Effector memory CD8-positive, alpha-beta T cell (primary cell): ENCODE measurements at regions not wholly inside any gene's neighbourhood (a gene's known extent, or its start where the extent isn't known, plus 50 kb on each side); places are given as distances from the start of the nearest gene placed in this dataset.

Experiments used
- ATAC-seq: fragments of 150-1000 bp; cut with Tn5 transposase; replicated peaks from 2 replicates; pipeline ENCODE4 v1.10.0; 2021; ENCODE audit warnings: mild to moderate bottlenecking, moderate library complexity
- DNase-seq, 3 experiments: peaks; one replicate each; pipeline ENCODE4 v3.0.0; 2021
- H3K27ac Mint-ChIP-seq, 2 donors: one replicate each; pipeline ENCODE4 v1.8.0; 2022; ENCODE audit warnings: mild to moderate bottlenecking in 2 of 2, mixed read lengths in 2 of 2, moderate library complexity in 2 of 2
- H3K27me3 Mint-ChIP-seq, 2 donors: one replicate each; pipeline ENCODE4 v1.8.0; 2022; ENCODE audit warnings: mixed read lengths in 2 of 2
- H3K36me3 Mint-ChIP-seq: one replicate; pipeline ENCODE4 v1.8.0; 2022; ENCODE audit warnings: mild to moderate bottlenecking, moderate library complexity, mixed read lengths; ENCODE audit not compliant: insufficient read depth
- H3K4me1 Mint-ChIP-seq, 2 donors: one replicate each; pipeline ENCODE4 v1.8.0; 2022; ENCODE audit warnings: low read depth in 2 of 2, mixed read lengths in 2 of 2
- H3K4me3 Mint-ChIP-seq, 2 donors: one replicate each; pipeline ENCODE4 v1.8.0; 2022; ENCODE audit warnings: mild to moderate bottlenecking in 2 of 2, mixed read lengths in 2 of 2, moderate library complexity in 2 of 2
- H3K9me3 Mint-ChIP-seq, 2 donors: one replicate each; pipeline ENCODE4 v1.8.0; 2022; ENCODE audit warnings: mixed read lengths in 2 of 2

DNA sequence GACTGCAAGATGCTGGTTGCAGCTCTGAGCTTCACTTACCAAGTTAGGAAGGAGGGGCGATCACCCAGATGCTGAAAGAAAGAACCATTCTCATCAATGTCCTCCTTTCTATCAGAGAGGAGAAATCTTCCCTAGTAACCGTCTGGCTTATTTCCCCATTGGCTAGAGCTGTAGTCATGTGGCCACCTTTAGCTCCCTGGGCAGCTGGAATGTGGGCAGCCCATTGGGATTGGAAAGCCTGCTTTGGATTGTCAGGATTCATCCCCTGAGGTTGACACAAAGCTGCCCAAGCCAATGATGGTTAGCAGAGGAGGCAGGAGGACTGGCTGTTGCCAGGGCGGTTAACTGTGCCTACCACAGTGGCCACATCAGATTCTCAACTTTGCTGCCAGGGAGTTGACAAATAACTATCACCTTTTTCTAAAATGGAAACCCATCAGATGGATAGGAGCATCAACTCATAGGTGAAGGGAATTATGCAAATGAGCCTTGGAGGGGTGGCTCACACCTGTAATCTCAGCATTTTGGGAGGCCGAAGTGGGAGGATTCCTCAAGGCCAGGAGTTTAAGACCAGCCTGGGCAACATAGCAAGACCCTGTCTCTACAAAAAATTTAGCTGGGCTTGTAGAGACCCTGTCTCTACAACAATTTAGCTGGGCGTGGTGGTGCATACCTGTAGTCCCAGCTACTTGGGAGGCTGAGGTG is 206.4 kb upstream of the GALNT17 start:
- H3K4me1 Mint-ChIP-seq, result no peaks in the 10 kb centered on the region
- ATAC-seq, result no peak
- no peak overlapping the region for H3K4me3 Mint-ChIP-seq
- H3K27ac Mint-ChIP-seq, result no peak overlapping the region
- peaks cover 0 to 10% of the 10 kb centered on the region in 2 donors for H3K27me3 Mint-ChIP-seq
- peaks cover 6 to 7% of the 10 kb centered on the region in 2 donors for H3K9me3 Mint-ChIP-seq
- no peak for DNase-seq
- H3K36me3 Mint-ChIP-seq, result no peaks in the 10 kb centered on the region

DNA sequence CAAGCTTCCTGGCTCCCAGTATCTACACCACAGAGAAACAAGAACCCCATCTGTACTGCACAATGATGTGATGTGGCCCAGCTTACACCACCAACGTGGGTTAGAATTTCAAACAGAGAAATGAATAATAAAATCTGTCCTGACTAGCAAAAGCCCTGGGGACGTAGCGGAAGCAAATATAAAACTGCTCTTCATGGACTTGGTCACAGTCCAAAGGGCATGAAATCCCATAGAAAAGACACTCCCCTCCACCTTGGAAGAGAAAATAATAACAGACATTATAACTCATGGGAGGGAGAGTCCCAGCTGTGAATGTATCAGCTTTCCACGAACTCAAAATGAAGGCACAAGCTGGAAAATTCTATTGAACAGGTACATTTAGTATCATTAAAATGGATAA is 205.3 kb upstream of the GALNT17 start:
- no peaks in the 10 kb centered on the region for H3K36me3 Mint-ChIP-seq
- no peak overlapping the region for H3K27ac Mint-ChIP-seq
- DNase-seq (no peak), ATAC-seq (no peak)
- peaks cover 6 to 7% of the 10 kb centered on the region in 2 donors for H3K9me3 Mint-ChIP-seq
- no peak overlapping the region for H3K4me3 Mint-ChIP-seq
- no peaks in the 10 kb centered on the region for H3K4me1 Mint-ChIP-seq
- H3K27me3 Mint-ChIP-seq, result peaks cover 0 to 10% of the 10 kb centered on the region in 2 donors

DNA sequence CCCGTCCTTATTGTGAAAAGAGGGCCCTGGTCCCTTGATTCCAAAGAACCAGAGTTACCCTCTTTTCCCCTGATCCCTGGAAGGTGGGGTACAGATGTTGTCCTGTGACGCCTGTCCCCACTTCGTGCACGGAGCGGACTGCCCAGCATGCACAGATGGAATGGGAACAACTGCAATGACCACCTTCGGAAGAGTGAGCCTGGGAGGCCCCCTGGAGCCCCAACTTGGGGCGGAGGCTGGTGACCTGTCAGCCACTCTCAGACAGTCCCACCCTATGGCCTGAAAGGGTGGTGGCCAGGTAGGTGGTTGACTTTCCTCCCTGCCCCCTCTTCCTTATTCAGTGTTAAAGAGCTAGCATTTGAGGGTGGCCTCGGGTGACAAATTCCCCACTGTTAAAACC is 196.6 kb upstream of the GALNT17 start:
- ATAC-seq (no peak), DNase-seq (no peak)
- H3K4me1 Mint-ChIP-seq, result no peaks in the 10 kb centered on the region
- H3K27ac Mint-ChIP-seq, result no peak overlapping the region
- H3K9me3 Mint-ChIP-seq, result peaks cover 6 to 8% of the 10 kb centered on the region in 2 donors
- no peaks in the 10 kb centered on the region for H3K36me3 Mint-ChIP-seq
- H3K4me3 Mint-ChIP-seq, result no peak overlapping the region
- H3K27me3 Mint-ChIP-seq, result no peaks in the 10 kb centered on the region

GRCh38 chr7:70935854-70936253 is 196.1 kb upstream of the GALNT17 start:
- ATAC-seq (no peak), DNase-seq (no peak)
- Mint-ChIP-seq H3K9me3 (peaks cover 6 to 8% of the 10 kb centered on the region in 2 donors), H3K4me1 (no peaks in the 10 kb centered on the region), H3K27ac (no peak overlapping the region), H3K27me3 (no peaks in the 10 kb centered on the region), H3K4me3 (no peak overlapping the region), H3K36me3 (no peaks in the 10 kb centered on the region)

GRCh38 chr7:70937424-70937823 is 194.5 kb upstream of the GALNT17 start:
- Mint-ChIP-seq H3K4me3 (no peak overlapping the region), H3K27me3 (no peaks in the 10 kb centered on the region), H3K36me3 (no peaks in the 10 kb centered on the region), H3K4me1 (no peaks in the 10 kb centered on the region), H3K9me3 (peaks cover 6 to 8% of the 10 kb centered on the region in 2 donors), H3K27ac (no peak overlapping the region)
- DNase-seq, result no peak
- no peak for ATAC-seq

- Mint-ChIP-seq H3K4me3 (no peak overlapping the region), H3K4me1 (no peaks in the 10 kb centered on the region), H3K36me3 (no peaks in the 10 kb centered on the region), H3K9me3 (peaks cover 15 to 19% of the 10 kb centered on the region in 2 donors), H3K27me3 (no peaks in the 10 kb centered on the region), H3K27ac (no peak overlapping the region)
- DNase-seq, result no peak
- ATAC-seq, result no peak
Observed at GRCh38 chr7:70940597-70940996, 191.3 kb upstream of the GALNT17 start.

DNA sequence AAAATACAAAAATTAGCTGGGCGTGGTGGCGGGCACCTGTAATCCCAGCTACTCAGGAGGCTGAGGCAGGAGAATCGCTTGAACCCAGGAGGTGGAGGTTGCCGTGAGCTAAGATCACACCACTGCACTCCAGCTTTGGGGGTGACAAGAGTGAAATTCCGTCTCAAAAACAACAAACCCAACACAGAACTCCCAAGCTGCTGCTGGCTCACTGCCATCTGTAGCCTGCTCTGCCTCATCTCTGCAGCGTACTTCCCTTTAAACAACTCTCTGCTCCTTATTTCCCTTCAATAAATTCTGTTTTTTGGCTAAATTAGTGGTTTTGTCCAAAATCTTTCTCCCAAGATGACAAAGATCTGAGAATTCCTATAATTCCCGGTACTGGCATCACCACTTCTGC is 189.2 kb upstream of the GALNT17 start:
- ATAC-seq (no peak), DNase-seq (no peak)
- Mint-ChIP-seq H3K4me3 (no peak overlapping the region), H3K27ac (no peak overlapping the region), H3K36me3 (no peaks in the 10 kb centered on the region), H3K27me3 (no peaks in the 10 kb centered on the region), H3K9me3 (peaks cover 9 to 19% of the 10 kb centered on the region in 2 donors), H3K4me1 (no peaks in the 10 kb centered on the region)

DNA sequence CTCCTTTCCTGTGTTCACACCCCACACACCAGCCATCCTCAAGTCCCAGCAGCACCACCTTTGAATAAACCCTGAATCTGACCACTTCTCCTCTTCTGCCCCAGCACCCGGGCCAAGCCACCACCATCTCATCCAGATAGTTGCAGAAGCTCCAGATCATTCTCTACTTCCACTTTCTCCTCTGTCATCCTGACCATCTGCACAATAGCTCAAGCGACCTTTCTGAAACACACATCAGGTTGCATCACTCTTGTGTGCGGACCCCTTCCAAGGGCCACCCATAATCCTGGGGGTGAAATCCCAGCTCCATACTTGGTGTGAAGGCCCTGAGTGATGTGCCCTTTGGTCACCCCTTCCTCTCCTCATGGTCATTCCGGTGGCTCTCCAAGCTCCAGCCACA is 187.4 kb upstream of the GALNT17 start:
- Mint-ChIP-seq H3K27me3 (no peaks in the 10 kb centered on the region), H3K9me3 (peaks cover 11% of the 10 kb centered on the region in 2 donors), H3K4me1 (no peaks in the 10 kb centered on the region), H3K4me3 (no peak overlapping the region), H3K36me3 (no peaks in the 10 kb centered on the region), H3K27ac (no peak overlapping the region)
- no peak for ATAC-seq
- DNase-seq, result no peak

DNA sequence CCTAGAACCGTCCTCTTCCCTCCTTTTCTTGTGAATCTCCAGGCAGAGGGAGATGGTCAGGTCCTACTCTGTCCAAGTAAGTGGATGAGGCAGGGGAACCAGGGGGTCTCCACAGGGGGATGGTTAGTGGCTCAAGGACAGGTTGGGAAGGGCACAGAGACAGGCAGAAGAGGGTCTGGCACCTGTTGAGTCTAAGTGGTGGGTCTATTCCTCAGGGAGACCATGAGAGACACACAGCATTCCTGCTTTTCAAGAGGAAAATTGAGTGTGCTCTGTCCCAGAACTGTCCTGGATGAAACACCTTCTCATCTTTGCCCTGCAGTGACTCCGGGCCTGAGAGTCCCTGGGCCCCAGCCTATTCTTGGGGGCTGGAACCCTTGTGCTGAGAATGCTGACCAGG is 184.8 kb upstream of the GALNT17 start:
- H3K4me1 Mint-ChIP-seq, result no peaks in the 10 kb centered on the region
- ATAC-seq, result no peak
- H3K4me3 Mint-ChIP-seq, result no peak overlapping the region
- H3K27ac Mint-ChIP-seq, result no peak overlapping the region
- no peak for DNase-seq
- H3K9me3 Mint-ChIP-seq, result peaks cover 11% of the 10 kb centered on the region in 2 donors
- no peaks in the 10 kb centered on the region for H3K36me3 Mint-ChIP-seq
- no peaks in the 10 kb centered on the region for H3K27me3 Mint-ChIP-seq

- Mint-ChIP-seq H3K4me1 (no peaks in the 10 kb centered on the region), H3K36me3 (no peaks in the 10 kb centered on the region), H3K27ac (no peak overlapping the region), H3K4me3 (no peak overlapping the region), H3K9me3 (peaks cover 3 to 5% of the 10 kb centered on the region in 2 donors), H3K27me3 (no peaks in the 10 kb centered on the region)
- no peak for ATAC-seq
- DNase-seq, result no peak
Observed at GRCh38 chr7:70949862-70950261, 182.1 kb upstream of the GALNT17 start.

DNA sequence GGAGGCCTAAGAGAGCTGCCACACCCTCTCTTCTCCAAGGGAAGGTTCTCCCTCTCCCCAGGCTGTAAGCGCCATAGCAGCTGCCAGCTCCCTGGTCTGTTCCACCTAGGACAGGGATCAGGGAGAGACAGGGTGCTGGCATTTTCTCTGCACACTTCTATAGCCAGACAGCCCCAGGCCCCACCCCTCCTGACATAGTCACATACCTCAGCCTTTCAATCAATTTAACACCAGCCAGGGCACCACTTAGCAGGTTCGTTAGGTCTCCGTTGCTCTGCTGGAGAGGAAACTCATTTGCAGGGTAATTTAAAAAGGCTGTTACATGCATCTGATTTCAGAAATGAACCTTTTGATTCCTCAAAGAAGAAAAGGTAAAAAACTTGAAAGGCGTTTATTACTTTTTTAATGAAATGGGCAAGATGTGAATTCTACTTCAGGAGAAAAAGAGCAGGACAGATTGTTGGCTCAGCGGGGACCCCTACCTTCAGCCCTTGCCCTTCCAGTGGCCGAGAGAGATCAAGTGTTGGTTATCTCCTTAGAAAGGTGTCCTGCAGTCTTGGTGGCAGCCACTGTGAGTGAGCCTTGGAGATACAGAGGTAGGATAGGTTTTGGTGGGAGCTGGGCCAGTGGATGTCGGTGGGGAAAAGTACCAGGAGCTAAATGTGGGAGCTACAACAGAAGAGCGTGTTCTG is 180.5 kb upstream of the GALNT17 start:
- peaks cover 0 to 3% of the 10 kb centered on the region in 2 donors for H3K9me3 Mint-ChIP-seq
- ATAC-seq (no peak), DNase-seq (no peak)
- H3K4me3 Mint-ChIP-seq, result no peak overlapping the region
- no peaks in the 10 kb centered on the region for H3K36me3 Mint-ChIP-seq
- H3K27ac Mint-ChIP-seq, result no peak overlapping the region
- no peaks in the 10 kb centered on the region for H3K4me1 Mint-ChIP-seq
- H3K27me3 Mint-ChIP-seq, result no peaks in the 10 kb centered on the region

GRCh38 chr7:70952311-70952710 is 179.6 kb upstream of the GALNT17 start:
- ATAC-seq (no peak), DNase-seq (no peak)
- H3K4me3 Mint-ChIP-seq, result no peak overlapping the region
- H3K9me3 Mint-ChIP-seq, result peaks cover 0 to 3% of the 10 kb centered on the region in 2 donors
- H3K4me1 Mint-ChIP-seq, result no peaks in the 10 kb centered on the region
- no peak overlapping the region for H3K27ac Mint-ChIP-seq
- no peaks in the 10 kb centered on the region for H3K27me3 Mint-ChIP-seq
- H3K36me3 Mint-ChIP-seq, result no peaks in the 10 kb centered on the region

GRCh38 chr7:70953331-70953741 is 178.6 kb upstream of the GALNT17 start:
- H3K4me3 Mint-ChIP-seq, result no peak overlapping the region
- H3K36me3 Mint-ChIP-seq, result no peaks in the 10 kb centered on the region
- H3K27ac Mint-ChIP-seq, result no peak overlapping the region
- ATAC-seq (no peak), DNase-seq (no peak)
- no peaks in the 10 kb centered on the region for H3K27me3 Mint-ChIP-seq
- no peaks in the 10 kb centered on the region for H3K4me1 Mint-ChIP-seq
- peaks cover 0 to 3% of the 10 kb centered on the region in 2 donors for H3K9me3 Mint-ChIP-seq

DNA sequence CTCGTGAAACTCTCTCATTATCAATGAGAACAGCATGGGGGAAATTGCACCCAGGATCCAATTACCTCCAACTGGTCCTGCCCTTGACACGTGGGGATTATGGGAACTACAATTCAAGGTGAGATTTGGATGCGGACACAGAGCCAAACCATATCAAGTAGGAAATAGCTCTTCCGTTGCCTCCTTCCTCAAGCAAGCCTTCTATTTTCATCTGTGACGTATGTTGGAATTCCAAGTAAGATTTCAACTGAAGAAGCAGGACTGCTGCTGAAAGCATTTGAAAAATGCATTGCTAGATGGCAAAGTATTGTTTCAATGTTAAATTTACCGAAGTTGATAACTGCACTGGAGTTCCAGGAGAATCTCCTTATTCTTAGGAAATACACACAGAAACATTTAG is 178.1 kb upstream of the GALNT17 start:
- no peaks in the 10 kb centered on the region for H3K4me1 Mint-ChIP-seq
- ATAC-seq (no peak), DNase-seq (no peak)
- H3K4me3 Mint-ChIP-seq, result no peak overlapping the region
- no peak overlapping the region for H3K27ac Mint-ChIP-seq
- H3K9me3 Mint-ChIP-seq, result peaks cover 0 to 3% of the 10 kb centered on the region in 2 donors
- H3K27me3 Mint-ChIP-seq, result no peaks in the 10 kb centered on the region
- H3K36me3 Mint-ChIP-seq, result no peaks in the 10 kb centered on the region
